AG10803 (cell line): ENCODE measurements at regions not wholly inside any gene's neighbourhood (a gene's known extent, or its start where the extent isn't known, plus 50 kb on each side); places are given as distances from the start of the nearest gene placed in this dataset.

Source experiments
- DNase-seq: peaks from one replicate; pipeline ENCODE4 v3.0.0; 2010; ENCODE audit warnings: low read depth
- H3K4me3 ChIP-seq: 2 replicates; pipeline ENCODE4 v1.5.1; 2011; ENCODE audit warnings: mild to moderate bottlenecking, low read length, control low read depth
- TF ChIP-seq, protein P1 (sequence below): conservative IDR thresholded peaks from 2 replicates; pipeline ENCODE4 v1.5.1; 2011; ENCODE audit warnings: mild to moderate bottlenecking, low read length, control low read depth, inconsistent platforms

DNA sequence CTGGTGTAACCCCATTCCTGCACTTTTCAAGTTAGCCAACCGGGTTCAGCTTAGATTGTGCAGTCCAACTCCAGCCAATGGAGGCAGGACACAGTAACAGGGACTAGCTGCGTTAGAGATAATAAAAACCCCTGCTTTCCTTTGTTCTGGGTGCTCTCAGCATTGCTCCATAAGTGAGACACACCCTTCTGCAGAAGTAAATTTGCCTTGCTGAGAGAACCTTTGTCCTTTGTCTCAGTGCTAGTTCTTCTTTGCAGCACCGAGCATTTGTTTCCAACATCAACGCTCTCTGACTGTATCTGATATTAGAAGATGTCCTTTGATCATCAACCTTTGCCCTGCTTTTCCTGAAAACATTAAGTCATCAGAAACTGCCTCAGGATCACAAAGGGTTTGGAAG, 169.5 kb upstream of the OR13F1 start:
- no peak for DNase-seq
- H3K4me3 ChIP-seq, result no peak overlapping the region
- TF ChIP-seq, protein P1, sequence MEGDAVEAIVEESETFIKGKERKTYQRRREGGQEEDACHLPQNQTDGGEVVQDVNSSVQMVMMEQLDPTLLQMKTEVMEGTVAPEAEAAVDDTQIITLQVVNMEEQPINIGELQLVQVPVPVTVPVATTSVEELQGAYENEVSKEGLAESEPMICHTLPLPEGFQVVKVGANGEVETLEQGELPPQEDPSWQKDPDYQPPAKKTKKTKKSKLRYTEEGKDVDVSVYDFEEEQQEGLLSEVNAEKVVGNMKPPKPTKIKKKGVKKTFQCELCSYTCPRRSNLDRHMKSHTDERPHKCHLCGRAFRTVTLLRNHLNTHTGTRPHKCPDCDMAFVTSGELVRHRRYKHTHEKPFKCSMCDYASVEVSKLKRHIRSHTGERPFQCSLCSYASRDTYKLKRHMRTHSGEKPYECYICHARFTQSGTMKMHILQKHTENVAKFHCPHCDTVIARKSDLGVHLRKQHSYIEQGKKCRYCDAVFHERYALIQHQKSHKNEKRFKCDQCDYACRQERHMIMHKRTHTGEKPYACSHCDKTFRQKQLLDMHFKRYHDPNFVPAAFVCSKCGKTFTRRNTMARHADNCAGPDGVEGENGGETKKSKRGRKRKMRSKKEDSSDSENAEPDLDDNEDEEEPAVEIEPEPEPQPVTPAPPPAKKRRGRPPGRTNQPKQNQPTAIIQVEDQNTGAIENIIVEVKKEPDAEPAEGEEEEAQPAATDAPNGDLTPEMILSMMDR, result no peak

DNA sequence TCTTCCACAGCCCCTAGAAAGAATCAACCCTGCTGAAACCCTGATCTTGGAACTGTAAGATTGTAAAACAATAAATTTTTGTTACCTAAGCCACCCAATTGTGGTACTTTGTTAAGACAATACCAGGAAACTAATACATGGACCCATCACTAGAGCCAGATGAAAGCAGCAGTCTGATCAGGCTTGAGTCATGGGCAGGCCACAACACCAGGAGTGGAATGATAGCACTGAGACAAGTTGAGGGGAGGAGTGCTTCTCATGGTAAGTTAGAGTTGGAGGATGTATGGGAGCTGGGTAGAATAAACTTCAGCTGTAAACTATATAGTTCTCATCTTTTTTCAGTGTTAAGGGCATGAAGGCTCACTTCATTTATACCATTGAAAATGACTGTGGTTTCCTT, 164.4 kb upstream of the OR13F1 start:
- no peak overlapping the region for H3K4me3 ChIP-seq
- DNase-seq, result no peak

DNA sequence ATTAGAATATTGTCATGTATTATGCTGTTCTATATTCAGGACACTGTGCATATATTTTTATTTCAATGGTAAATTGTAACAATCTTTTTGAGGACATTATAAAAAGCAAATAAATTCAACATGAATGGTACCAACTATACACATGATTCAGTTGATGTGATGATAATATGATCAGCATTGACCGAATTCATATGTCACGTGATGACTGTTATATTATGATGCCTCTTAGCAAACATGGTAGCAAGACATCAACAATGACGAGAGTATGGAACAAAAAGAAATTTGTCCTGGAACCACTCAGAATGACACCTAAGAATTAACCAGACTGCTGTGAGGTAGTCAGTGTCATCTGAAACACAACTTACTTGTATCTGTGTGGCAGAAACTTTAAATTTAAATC, 161.5 kb upstream of the OR13F1 start:
- H3K4me3 ChIP-seq, result no peak overlapping the region
- TF ChIP-seq, protein P1, result no peak
- no peak for DNase-seq

More for the DNA sequence above, 164.4 kb upstream of the OR13F1 start:
- TF ChIP-seq, protein P1, result no peak

DNA sequence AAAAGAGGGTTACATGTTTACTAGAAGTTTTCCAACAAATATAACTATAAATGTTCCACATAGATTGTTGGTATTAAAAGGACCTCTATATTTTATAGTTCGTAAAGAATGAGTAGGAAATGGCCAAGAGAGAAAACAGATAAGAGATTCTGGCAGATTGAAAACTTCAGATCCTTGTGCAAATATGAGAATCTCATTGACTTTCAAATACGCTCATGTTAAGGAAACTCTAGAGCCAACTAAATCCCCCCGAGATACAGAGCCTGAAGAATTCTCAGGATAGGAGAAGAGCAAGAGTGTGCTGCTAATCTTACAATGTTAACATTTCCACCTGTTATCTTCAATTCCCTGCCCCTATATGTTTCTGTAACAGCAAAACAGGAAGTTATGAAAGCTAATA, 159.0 kb upstream of the OR13F1 start:
- TF ChIP-seq, protein P1, result no peak
- DNase-seq, result no peak
- H3K4me3 ChIP-seq, result no peak overlapping the region

DNA sequence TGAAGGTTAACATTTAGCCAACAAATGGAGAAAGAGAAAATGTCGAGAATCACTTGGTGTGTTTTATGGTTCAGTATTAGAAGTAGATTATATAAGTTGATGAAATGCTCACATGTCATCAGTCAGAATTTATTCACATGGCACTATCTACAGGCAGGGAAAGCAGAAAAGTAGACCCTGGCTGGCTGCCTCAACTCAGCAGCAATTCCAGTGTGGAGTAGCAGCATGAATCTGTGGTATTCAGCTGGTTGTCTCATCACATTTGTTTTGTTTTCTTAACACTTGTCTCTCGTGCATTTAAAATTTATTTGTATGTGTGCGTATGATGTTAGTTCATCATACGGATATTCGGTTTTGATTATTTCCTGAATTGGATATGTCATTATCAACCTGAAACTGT, 153.5 kb upstream of the OR13F1 start:
- DNase-seq, result no peak
- no peak overlapping the region for H3K4me3 ChIP-seq
- TF ChIP-seq, protein P1, result no peak

DNA sequence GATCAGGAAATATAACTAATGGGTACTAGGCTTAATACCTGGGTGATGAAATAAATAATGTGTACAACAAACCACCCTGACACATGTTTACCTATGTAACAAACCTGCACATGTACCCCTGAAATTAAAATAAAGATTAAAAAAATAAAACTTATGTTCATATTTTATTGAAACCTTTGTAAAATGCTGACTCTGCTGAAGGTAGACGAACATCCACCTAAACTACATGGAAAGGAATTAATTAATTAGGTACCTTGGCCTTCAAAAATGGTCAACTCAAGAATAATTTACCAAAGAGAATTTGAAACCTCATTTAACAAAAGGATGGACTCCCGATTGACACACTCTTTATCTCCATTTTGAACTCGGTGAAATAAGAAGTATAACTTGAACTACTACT, 152.3 kb upstream of the OR13F1 start:
- H3K4me3 ChIP-seq, result no peak overlapping the region
- TF ChIP-seq, protein P1, result no peak
- DNase-seq, result no peak

DNA sequence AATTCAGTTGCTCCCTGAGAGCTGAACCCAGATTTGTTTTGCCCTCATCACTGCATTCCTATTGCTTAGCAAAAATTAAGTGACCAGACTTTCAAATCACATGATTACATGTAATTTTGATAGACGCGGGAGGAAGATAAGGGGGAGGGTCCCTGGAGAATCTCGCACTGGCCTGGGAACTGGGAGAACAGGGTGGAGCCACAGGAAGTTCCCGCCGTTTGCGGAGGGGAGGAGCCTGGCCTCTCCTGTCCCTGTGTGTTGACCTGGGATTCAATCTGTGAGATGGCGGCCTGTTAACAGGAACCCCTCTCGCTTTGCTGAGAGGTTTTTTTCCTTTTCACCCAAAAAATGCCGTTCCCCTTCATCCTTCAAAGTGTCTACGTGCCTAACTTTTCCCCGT, 142.9 kb upstream of the OR13F1 start:
- no peak overlapping the region for H3K4me3 ChIP-seq
- DNase-seq, result no peak
- TF ChIP-seq, protein P1, result no peak
